ENCODE measurements at regions not wholly inside any gene's neighbourhood (a gene's known extent, or its start where the extent isn't known, plus 50 kb on each side); places are given as distances from the start of the nearest gene placed in this dataset.

GRCh38 chr11:122062763-122063162 is 53.3 kb downstream of the BLID start:
- DNase-seq = no peak

GRCh38 chr11:122059565-122059964 is 56.5 kb downstream of the BLID start:
- DNase-seq = no peak

GRCh38 chr11:122050021-122050690 is 65.9 kb downstream of the BLID start:
- DNase-seq = no peak

- DNase-seq = no peak
These were observed 67.6 kb downstream of the BLID start for GRCh38 chr11:122048401-122048800.

GRCh38 chr11:122046846-122047245 is 69.2 kb downstream of the BLID start:
- DNase-seq = no peak

- DNase-seq = no peak
These were observed 69.6 kb downstream of the BLID start for GRCh38 chr11:122046438-122046837.

GRCh38 chr11:122045181-122045586 is 70.8 kb downstream of the BLID start:
- no peak for DNase-seq

- DNase-seq = no peak
These were observed 71.9 kb downstream of the BLID start for GRCh38 chr11:122044086-122044485.

GRCh38 chr11:122042981-122043380 is 73.0 kb downstream of the BLID start:
- no peak for DNase-seq

GRCh38 chr11:122040464-122040863 is 75.6 kb downstream of the BLID start:
- DNase-seq = no peak

GRCh38 chr11:122038543-122038942 is 77.5 kb downstream of the BLID start:
- no peak for DNase-seq

GRCh38 chr11:122037911-122038310 is 78.1 kb downstream of the BLID start:
- DNase-seq = no peak

- DNase-seq = no peak
These were observed 79.5 kb downstream of the BLID start for GRCh38 chr11:122036493-122036892.

- no peak for DNase-seq
These were observed 80.0 kb downstream of the BLID start for GRCh38 chr11:122036018-122036417.

- DNase-seq = no peak
These were observed 82.4 kb downstream of the BLID start for GRCh38 chr11:122033631-122034030.

- DNase-seq = no peak
These were observed 82.8 kb downstream of the BLID start for GRCh38 chr11:122033193-122033592.

- no peak for DNase-seq
These were observed 83.7 kb downstream of the BLID start for GRCh38 chr11:122032317-122032716.

- DNase-seq = no peak
These were observed 84.2 kb downstream of the BLID start for GRCh38 chr11:122031813-122032212.

GRCh38 chr11:122030286-122030685 is 85.7 kb downstream of the BLID start:
- DNase-seq = no peak

GRCh38 chr11:122028545-122028944 is 87.5 kb downstream of the BLID start:
- DNase-seq = no peak

- no peak for DNase-seq
These were observed 88.0 kb downstream of the BLID start for GRCh38 chr11:122028036-122028435.

GRCh38 chr11:122025757-122026156 is 90.3 kb downstream of the BLID start:
- DNase-seq = no peak

GRCh38 chr11:122024278-122024677 is 91.7 kb downstream of the BLID start:
- DNase-seq = no peak

- DNase-seq = no peak
These were observed 92.3 kb downstream of the BLID start for GRCh38 chr11:122023614-122024250.

GRCh38 chr11:122022646-122023045 is 93.4 kb downstream of the BLID start:
- no peak for DNase-seq
